Vagina (tissue), 2 donors: ENCODE measurements at regions not wholly inside any gene's neighbourhood (a gene's known extent, or its start where the extent isn't known, plus 50 kb on each side); places are given as distances from the start of the nearest gene placed in this dataset.
"Not testable (repeated sequence)": the region's sequence is repeated elsewhere in the genome, so short reads cannot be mapped to it uniquely, and the experiment has no call there.

ENCODE experiments used
- DNase-seq, 2 donors: peaks; one replicate each; pipeline ENCODE4 v3.0.0-alpha.2; 2017; ENCODE audit errors: extremely low spot score in 2 of 2
- H3K27ac ChIP-seq: fragments of 200-600 bp; sonication (generic); one replicate; pipeline ENCODE4 v1.5.1; 2019
- H3K27me3 ChIP-seq: fragments of 200-600 bp; sonication (generic); one replicate; pipeline ENCODE4 v1.5.1; 2019
- H3K36me3 ChIP-seq, 2 donors: fragments of 200-600 bp; sonication (generic); one replicate each; pipeline ENCODE4 v1.5.1; 2017 to 2019
- H3K4me1 ChIP-seq: fragments of 200-600 bp; sonication (generic); one replicate; pipeline ENCODE4 v1.5.1; 2019
- H3K4me3 ChIP-seq, 2 donors: fragments of 200-600 bp; sonication (generic); 1 replicate in 1 of 2; 2 replicates in 1 of 2; pipeline ENCODE4 v1.5.1; 2016 to 2019
- H3K9me3 ChIP-seq: fragments of 200-600 bp; sonication (generic); one replicate; pipeline ENCODE4 v1.5.1; 2019
- POLR2A ChIP-seq, 2 donors: fragments of 450-650 bp; IDR thresholded peaks; one replicate each; pipeline ENCODE4 v1.6.1; 2017; ENCODE audit warnings: antibody characterized with exemption in 2 of 2, mild to moderate bottlenecking in 2 of 2, moderate library complexity in 2 of 2
- POLR2AphosphoS5 ChIP-seq, 2 donors: sonication (generic); formaldehyde crosslinking; IDR thresholded peaks; one replicate each; pipeline ENCODE4 v1.9.0; 2017; ENCODE audit warnings: antibody characterized with exemption in 2 of 2, mild to moderate bottlenecking in 2 of 2, low read depth in 1 of 2; ENCODE audit not compliant: insufficient read depth in 1 of 2
- intact Hi-C: fragments of 100-400 bp; cut with DNase I; formaldehyde crosslinking; loops from one replicate; pipeline ENCODE4 v1.15.1; 2023
- TF ChIP-seq, protein P1 (sequence below), 3 experiments: fragments of 450-650 bp in 2 of 3; fragments of 200-600 bp in 1 of 3; sonication (generic) in 1 of 3; IDR thresholded peaks; one replicate each; pipeline ENCODE4 v1.5.1; 2017 to 2019; ENCODE audit warnings: antibody characterized with exemption in 3 of 3, mild to moderate bottlenecking in 2 of 3, moderate library complexity in 2 of 3

DNA sequence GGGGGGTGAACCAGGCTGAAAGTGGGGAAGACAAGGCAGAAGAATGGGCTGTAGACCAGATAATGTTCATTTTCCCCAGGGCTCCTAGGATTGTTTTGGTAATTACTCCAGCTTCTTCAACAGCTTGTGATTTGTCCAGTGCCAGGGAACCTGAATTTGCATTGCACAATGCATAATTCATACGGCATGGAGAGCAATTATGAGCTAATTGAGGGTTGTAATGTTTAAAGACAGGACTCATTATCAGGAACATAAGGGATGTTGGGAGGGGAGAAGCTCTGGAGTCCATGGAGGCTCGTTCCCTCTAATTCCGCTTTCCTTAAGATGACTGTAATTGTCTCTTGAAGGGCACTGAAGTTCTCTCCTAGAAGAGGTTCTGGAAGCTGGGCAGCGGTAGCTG lies 405.0 kb upstream of the ZMIZ1 start:
- H3K4me3 ChIP-seq = no peak overlapping the region
- no peak overlapping the region for H3K27ac ChIP-seq
- no peak for DNase-seq
- no peaks in the 10 kb centered on the region for H3K4me1 ChIP-seq
- no peaks in the 10 kb centered on the region for H3K9me3 ChIP-seq
- intact Hi-C loops = no loop called here
- no peaks in the 10 kb centered on the region for H3K36me3 ChIP-seq
- TF ChIP-seq POLR2AphosphoS5 (IDR thresholded peaks at IDR 0.05; ENCODE audit: insufficient read depth in 1 of 2, low read depth in 1 of 2) (no peak), POLR2A (IDR thresholded peaks at IDR 0.05) (no peak)
- TF ChIP-seq, protein P1, sequence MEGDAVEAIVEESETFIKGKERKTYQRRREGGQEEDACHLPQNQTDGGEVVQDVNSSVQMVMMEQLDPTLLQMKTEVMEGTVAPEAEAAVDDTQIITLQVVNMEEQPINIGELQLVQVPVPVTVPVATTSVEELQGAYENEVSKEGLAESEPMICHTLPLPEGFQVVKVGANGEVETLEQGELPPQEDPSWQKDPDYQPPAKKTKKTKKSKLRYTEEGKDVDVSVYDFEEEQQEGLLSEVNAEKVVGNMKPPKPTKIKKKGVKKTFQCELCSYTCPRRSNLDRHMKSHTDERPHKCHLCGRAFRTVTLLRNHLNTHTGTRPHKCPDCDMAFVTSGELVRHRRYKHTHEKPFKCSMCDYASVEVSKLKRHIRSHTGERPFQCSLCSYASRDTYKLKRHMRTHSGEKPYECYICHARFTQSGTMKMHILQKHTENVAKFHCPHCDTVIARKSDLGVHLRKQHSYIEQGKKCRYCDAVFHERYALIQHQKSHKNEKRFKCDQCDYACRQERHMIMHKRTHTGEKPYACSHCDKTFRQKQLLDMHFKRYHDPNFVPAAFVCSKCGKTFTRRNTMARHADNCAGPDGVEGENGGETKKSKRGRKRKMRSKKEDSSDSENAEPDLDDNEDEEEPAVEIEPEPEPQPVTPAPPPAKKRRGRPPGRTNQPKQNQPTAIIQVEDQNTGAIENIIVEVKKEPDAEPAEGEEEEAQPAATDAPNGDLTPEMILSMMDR (IDR thresholded peaks at IDR 0.05) = no peak
- H3K27me3 ChIP-seq = no peaks in the 10 kb centered on the region

DNA sequence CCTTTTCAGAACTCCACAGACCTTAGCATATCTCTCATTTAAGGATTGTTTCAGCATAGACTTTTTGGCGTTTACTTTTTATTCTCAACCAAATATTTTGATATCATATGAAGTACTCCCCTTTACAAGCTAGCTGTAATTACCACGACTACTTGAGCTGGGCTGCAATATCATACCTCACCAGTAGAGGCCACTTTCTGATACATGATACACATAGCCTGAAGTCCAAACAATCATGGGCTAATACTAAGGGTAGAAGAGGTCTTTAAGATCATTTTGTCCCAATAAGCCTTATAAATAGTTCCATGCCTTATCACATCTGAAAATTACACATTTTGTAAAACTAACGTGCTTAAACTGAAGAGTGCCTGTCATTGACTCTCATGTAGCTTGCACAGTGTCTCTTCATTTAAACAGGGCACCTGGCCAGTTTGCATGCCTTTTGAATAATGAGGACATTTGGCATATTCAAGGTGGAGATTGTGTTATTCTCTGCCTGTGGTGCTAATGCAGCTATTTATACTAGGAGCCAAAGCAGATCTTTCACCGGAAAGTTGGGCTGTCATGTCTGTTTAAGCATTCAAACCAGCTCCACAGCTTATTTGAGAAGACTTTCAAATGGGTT lies 403.7 kb upstream of the ZMIZ1 start:
- no peaks in the 10 kb centered on the region for H3K9me3 ChIP-seq
- TF ChIP-seq POLR2A (IDR thresholded peaks at IDR 0.05) = no peak
- TF ChIP-seq POLR2AphosphoS5 (IDR thresholded peaks at IDR 0.05; ENCODE audit: insufficient read depth in 1 of 2, low read depth in 1 of 2) = no peak
- TF ChIP-seq, protein P1 (IDR thresholded peaks at IDR 0.05) = no peak
- no peak overlapping the region for H3K4me3 ChIP-seq
- no peak overlapping the region for H3K27ac ChIP-seq
- no peaks in the 10 kb centered on the region for H3K27me3 ChIP-seq
- H3K4me1 ChIP-seq = no peaks in the 10 kb centered on the region
- no peak for DNase-seq
- intact Hi-C loops = no loop called here
- no peaks in the 10 kb centered on the region for H3K36me3 ChIP-seq

GRCh38 chr10:78672918-78673317 lies 395.8 kb upstream of the ZMIZ1 start:
- Histone ChIP-seq H3K27ac (no peak overlapping the region), H3K36me3 (no peaks in the 10 kb centered on the region), H3K4me3 (no peak overlapping the region), H3K27me3 (no peaks in the 10 kb centered on the region), H3K4me1 (no peaks in the 10 kb centered on the region), H3K9me3 (no peaks in the 10 kb centered on the region)
- DNase-seq = no peak
- no peak for TF ChIP-seq POLR2A (IDR thresholded peaks at IDR 0.05)
- TF ChIP-seq, protein P1 (IDR thresholded peaks at IDR 0.05) = no peak
- TF ChIP-seq POLR2AphosphoS5 (IDR thresholded peaks at IDR 0.05; ENCODE audit: insufficient read depth in 1 of 2, low read depth in 1 of 2) = no peak
- intact Hi-C loops = no loop called here

- H3K36me3 ChIP-seq, H3K9me3 ChIP-seq, H3K27me3 ChIP-seq, H3K4me1 ChIP-seq, intact Hi-C loops, H3K27ac ChIP-seq, H3K4me3 ChIP-seq, DNase-seq: not testable (repeated sequence)
Observed at GRCh38 chr10:78681141-78681540, 387.6 kb upstream of the ZMIZ1 start.

GRCh38 chr10:78681986-78682385 lies 386.8 kb upstream of the ZMIZ1 start:
- intact Hi-C loops, H3K4me1 ChIP-seq, DNase-seq: not testable (repeated sequence)

DNA sequence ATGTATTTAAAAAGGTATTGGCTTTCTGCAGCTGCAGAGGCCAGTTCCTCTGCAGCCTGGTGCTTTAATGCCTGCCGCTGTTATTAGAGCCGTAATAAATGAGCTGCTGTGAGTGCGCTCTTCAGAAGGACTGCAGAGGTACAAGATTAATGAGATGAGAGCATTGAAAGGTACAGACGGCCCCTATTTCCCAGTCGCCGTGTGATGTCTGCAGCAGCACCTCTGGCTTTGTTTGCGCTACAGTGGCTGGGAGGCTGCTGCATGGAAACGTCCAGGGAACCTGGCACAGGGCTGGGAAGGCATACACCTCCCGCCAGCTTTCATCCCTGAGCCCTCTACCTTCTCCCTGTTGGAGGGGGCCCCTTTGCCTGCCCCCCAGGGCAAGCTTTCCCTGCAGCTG lies 383.8 kb upstream of the ZMIZ1 start:
- TF ChIP-seq POLR2A (IDR thresholded peaks at IDR 0.05) = no peak
- no peak for TF ChIP-seq POLR2AphosphoS5 (IDR thresholded peaks at IDR 0.05; ENCODE audit: insufficient read depth in 1 of 2, low read depth in 1 of 2)
- TF ChIP-seq, protein P1 (IDR thresholded peaks at IDR 0.05) = no peak
- peak in 1 of 2 donors; percentile 34 for DNase-seq
- no peak overlapping the region for H3K27ac ChIP-seq
- H3K27me3 ChIP-seq = no peaks in the 10 kb centered on the region
- intact Hi-C loops = no loop called here
- peaks cover 20% of the 10 kb centered on the region for H3K4me1 ChIP-seq
- no peaks in the 10 kb centered on the region for H3K36me3 ChIP-seq
- H3K9me3 ChIP-seq = no peaks in the 10 kb centered on the region
- no peak overlapping the region for H3K4me3 ChIP-seq

More at GRCh38 chr10:78681986-78682385, 386.8 kb upstream of the ZMIZ1 start:
- not testable (repeated sequence) for H3K36me3 ChIP-seq, H3K4me3 ChIP-seq, H3K27me3 ChIP-seq, H3K27ac ChIP-seq, H3K9me3 ChIP-seq
